ENCODE measurements at regions not wholly inside any gene's neighbourhood (a gene's known extent, or its start where the extent isn't known, plus 50 kb on each side); places are given as distances from the start of the nearest gene placed in this dataset.

DNA sequence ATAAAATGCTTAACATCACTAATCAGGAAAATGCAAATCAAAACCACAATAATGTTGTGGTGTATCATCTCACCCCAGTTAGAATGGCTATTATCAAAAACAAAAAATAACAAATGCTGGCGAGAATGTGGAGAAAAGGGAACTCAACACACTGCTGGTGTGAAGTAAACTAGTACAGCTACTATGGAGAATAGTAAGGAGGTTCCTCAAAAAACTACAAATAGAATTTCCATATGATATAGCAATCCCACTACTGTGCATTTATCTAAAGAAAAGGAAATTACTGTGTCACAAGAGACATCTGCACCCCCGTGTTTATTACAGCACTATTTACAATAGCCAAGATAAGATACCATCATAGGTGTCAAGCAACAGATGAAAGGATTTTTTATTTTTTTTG lies 214.5 kb upstream of the RASA1 start:
- no peaks in the 10 kb centered on the region for H3K9me3 ChIP-seq (replicated peaks; ENCODE audit: control insufficient read depth, insufficient read depth, low read length)
- TF ChIP-seq EZH2 (IDR thresholded peaks at IDR 0.05; ENCODE audit: borderline replicate concordance, low read depth, low read length, severe bottlenecking) (no peak), POLR2A (IDR thresholded peaks at IDR 0.05; ENCODE audit: low read depth, low read length) (no peak), JUN (IDR thresholded peaks at IDR 0.05; ENCODE audit: borderline replicate concordance, insufficient read depth, insufficient read length, low read depth) (no peak)
- H4K20me1 ChIP-seq (replicated peaks; ENCODE audit: control insufficient read depth, extremely low read depth, insufficient read depth, low read length) = no peaks in the 10 kb centered on the region
- H3K27me3 ChIP-seq (ENCODE audit: control insufficient read depth in 2 of 2, insufficient read depth in 2 of 2, low read length in 2 of 2) = no peaks in the 10 kb centered on the region
- FAIRE-seq (no peak), DNase-seq (ENCODE audit: low read depth, low spot score) (no peak)
- no peak overlapping the region for H3K4me2 ChIP-seq (ENCODE audit: insufficient read depth, low read length)
- no peak overlapping the region for H3K27ac ChIP-seq (ENCODE audit: insufficient read depth, low read depth, low read length)
- no peaks in the 10 kb centered on the region for H3K79me2 ChIP-seq (ENCODE audit: control insufficient read depth, insufficient read depth, low read length)
- no peak overlapping the region for H3K9ac ChIP-seq (replicated peaks; ENCODE audit: extremely low read depth, insufficient read depth, low read length)
- intact Hi-C loops (cut with micrococcal nuclease) = no loop called here
- ChIA-PET CTCF (interaction anchor here (1.4 kb wide), 1 partner anchor 20 kb away, joined by 3 read pairs; no protein-coding TSS in a partner anchor), POLR2A (no interaction called here)
- no peaks in the 10 kb centered on the region for H3K4me1 ChIP-seq (ENCODE audit: control insufficient read depth, extremely low read depth, insufficient read depth, low read length)
- no peaks in the 10 kb centered on the region for H3K36me3 ChIP-seq (ENCODE audit: control insufficient read depth in 2 of 2, extremely low read depth in 1 of 2, insufficient read depth in 2 of 2, low read length in 2 of 2)
- no peak overlapping the region for H3K4me3 ChIP-seq (replicated peaks in 1 of 3; ENCODE audit: insufficient read depth in 1 of 3, low read depth in 1 of 3, low read length in 3 of 3)
- no TSS peak for BruUV-seq (replicated peaks)
- dilution Hi-C loops (cut with MboI; ENCODE audit: extremely low pct_ligation_motif_present, low sequenced_read_pairs) = no loop called here
- no peaks in the 10 kb centered on the region for H3K9me1 ChIP-seq (replicated peaks; ENCODE audit: control insufficient read depth, extremely low read depth, insufficient read depth, low read length)
- H2AFZ ChIP-seq (ENCODE audit: low read depth, low read length) = no peak overlapping the region

DNA sequence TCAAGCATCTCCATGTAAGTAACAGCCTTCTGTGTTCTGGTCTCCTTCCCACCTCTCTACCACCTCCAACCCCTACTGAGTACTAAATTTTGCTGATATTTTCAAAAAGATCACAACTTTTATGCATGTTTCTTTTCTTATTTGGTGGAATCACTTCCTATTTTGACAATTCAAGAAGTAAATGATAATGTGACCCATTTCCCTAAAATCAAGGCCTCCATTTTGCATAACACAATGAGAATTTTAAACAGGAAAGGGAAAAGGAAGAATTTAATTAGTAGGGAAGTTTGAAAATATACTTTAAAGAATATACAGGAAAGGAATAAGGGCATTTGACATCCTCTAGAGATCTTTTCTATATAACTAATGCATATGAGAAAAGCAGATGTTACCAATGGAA lies 212.9 kb upstream of the RASA1 start:
- BruUV-seq (replicated peaks) = no TSS peak
- H3K79me2 ChIP-seq (ENCODE audit: control insufficient read depth, insufficient read depth, low read length) = no peaks in the 10 kb centered on the region
- no peak overlapping the region for H3K4me2 ChIP-seq (ENCODE audit: insufficient read depth, low read length)
- no peaks in the 10 kb centered on the region for H4K20me1 ChIP-seq (replicated peaks; ENCODE audit: control insufficient read depth, extremely low read depth, insufficient read depth, low read length)
- intact Hi-C loops (cut with micrococcal nuclease) (no loop called here), dilution Hi-C loops (cut with MboI; ENCODE audit: extremely low pct_ligation_motif_present, low sequenced_read_pairs) (no loop called here)
- ChIA-PET CTCF (interaction anchor here (1.4 kb wide), 1 partner anchor 21 kb away, joined by 3 read pairs; no protein-coding TSS in a partner anchor), POLR2A (no interaction called here)
- H3K27me3 ChIP-seq (ENCODE audit: control insufficient read depth in 2 of 2, insufficient read depth in 2 of 2, low read length in 2 of 2) = no peaks in the 10 kb centered on the region
- H3K9ac ChIP-seq (replicated peaks; ENCODE audit: extremely low read depth, insufficient read depth, low read length) = no peak overlapping the region
- FAIRE-seq (no peak), DNase-seq (ENCODE audit: low read depth, low spot score) (no peak)
- no peak overlapping the region for H2AFZ ChIP-seq (ENCODE audit: low read depth, low read length)
- H3K36me3 ChIP-seq (ENCODE audit: control insufficient read depth in 2 of 2, extremely low read depth in 1 of 2, insufficient read depth in 2 of 2, low read length in 2 of 2) = no peaks in the 10 kb centered on the region
- no peak overlapping the region for H3K4me3 ChIP-seq (replicated peaks in 1 of 3; ENCODE audit: insufficient read depth in 1 of 3, low read depth in 1 of 3, low read length in 3 of 3)
- no peak overlapping the region for H3K27ac ChIP-seq (ENCODE audit: insufficient read depth, low read depth, low read length)
- no peaks in the 10 kb centered on the region for H3K4me1 ChIP-seq (ENCODE audit: control insufficient read depth, extremely low read depth, insufficient read depth, low read length)
- H3K9me3 ChIP-seq (replicated peaks; ENCODE audit: control insufficient read depth, insufficient read depth, low read length) = no peaks in the 10 kb centered on the region
- no peaks in the 10 kb centered on the region for H3K9me1 ChIP-seq (replicated peaks; ENCODE audit: control insufficient read depth, extremely low read depth, insufficient read depth, low read length)
- TF ChIP-seq POLR2AphosphoS5 (IDR thresholded peaks at IDR 0.05; ENCODE audit: insufficient read depth, low read depth, low read length) = no peak
- TF ChIP-seq, protein P1, sequence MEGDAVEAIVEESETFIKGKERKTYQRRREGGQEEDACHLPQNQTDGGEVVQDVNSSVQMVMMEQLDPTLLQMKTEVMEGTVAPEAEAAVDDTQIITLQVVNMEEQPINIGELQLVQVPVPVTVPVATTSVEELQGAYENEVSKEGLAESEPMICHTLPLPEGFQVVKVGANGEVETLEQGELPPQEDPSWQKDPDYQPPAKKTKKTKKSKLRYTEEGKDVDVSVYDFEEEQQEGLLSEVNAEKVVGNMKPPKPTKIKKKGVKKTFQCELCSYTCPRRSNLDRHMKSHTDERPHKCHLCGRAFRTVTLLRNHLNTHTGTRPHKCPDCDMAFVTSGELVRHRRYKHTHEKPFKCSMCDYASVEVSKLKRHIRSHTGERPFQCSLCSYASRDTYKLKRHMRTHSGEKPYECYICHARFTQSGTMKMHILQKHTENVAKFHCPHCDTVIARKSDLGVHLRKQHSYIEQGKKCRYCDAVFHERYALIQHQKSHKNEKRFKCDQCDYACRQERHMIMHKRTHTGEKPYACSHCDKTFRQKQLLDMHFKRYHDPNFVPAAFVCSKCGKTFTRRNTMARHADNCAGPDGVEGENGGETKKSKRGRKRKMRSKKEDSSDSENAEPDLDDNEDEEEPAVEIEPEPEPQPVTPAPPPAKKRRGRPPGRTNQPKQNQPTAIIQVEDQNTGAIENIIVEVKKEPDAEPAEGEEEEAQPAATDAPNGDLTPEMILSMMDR (IDR thresholded peaks at IDR 0.05; ENCODE audit: extremely low read depth in 1 of 2, insufficient read depth in 1 of 2, low read depth in 1 of 2, low read length in 2 of 2) = no peak
- TF ChIP-seq MYC (IDR thresholded peaks at IDR 0.05; ENCODE audit: low read depth, low read length) = no peak
- TF ChIP-seq, protein P2, sequence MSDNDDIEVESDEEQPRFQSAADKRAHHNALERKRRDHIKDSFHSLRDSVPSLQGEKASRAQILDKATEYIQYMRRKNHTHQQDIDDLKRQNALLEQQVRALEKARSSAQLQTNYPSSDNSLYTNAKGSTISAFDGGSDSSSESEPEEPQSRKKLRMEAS (IDR thresholded peaks at IDR 0.05; ENCODE audit: insufficient read depth, insufficient read length) = no peak
- no peak for TF ChIP-seq FOS (IDR thresholded peaks at IDR 0.05; ENCODE audit: borderline replicate concordance, insufficient read depth, low read length)
- TF ChIP-seq EZH2 (IDR thresholded peaks at IDR 0.05; ENCODE audit: borderline replicate concordance, low read depth, low read length, severe bottlenecking) = no peak
- no peak for TF ChIP-seq POLR2A (IDR thresholded peaks at IDR 0.05; ENCODE audit: low read depth, low read length)
